ENCODE measurements at regions not wholly inside any gene's neighbourhood (a gene's known extent, or its start where the extent isn't known, plus 50 kb on each side); places are given as distances from the start of the nearest gene placed in this dataset.

DNA sequence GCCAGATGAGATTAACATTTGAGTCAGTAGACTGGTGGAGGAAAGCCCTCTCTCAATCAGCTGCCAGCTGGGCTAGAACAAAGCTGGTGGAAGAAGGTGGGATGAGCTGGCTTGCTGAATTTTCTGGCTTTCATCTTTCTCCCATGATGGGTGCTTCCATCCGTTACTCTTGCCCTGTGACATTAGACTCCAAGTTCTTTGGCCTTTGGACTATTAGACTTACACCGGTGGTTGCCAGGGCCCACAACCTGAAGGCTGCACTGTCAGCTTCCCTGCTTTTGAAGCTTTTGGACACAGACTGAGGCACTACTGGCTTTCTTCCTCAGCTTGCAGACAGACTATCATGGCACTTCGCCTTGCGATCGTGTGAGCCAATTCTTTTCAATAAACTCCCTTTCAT is 642.7 kb downstream of the TAF11L14 start:
- no peak overlapping the region for H3K9ac ChIP-seq (ENCODE audit: extremely low read depth, insufficient read length, low read length)
- WGBS (ENCODE audit: extremely low coverage, insufficient read length, low lambda C conversion rate), result no CpG with 5 or more reads among the region's 5 CpGs
- H3K9me3 Mint-ChIP-seq, result peaks cover 0 to 3% of the 10 kb centered on the region in 2 experiments; a peak in 2 of 5 replicates
- no peak overlapping the region for H3K4ac ChIP-seq (ENCODE audit: low read depth, low read length)
- TF ChIP-seq, protein P1, sequence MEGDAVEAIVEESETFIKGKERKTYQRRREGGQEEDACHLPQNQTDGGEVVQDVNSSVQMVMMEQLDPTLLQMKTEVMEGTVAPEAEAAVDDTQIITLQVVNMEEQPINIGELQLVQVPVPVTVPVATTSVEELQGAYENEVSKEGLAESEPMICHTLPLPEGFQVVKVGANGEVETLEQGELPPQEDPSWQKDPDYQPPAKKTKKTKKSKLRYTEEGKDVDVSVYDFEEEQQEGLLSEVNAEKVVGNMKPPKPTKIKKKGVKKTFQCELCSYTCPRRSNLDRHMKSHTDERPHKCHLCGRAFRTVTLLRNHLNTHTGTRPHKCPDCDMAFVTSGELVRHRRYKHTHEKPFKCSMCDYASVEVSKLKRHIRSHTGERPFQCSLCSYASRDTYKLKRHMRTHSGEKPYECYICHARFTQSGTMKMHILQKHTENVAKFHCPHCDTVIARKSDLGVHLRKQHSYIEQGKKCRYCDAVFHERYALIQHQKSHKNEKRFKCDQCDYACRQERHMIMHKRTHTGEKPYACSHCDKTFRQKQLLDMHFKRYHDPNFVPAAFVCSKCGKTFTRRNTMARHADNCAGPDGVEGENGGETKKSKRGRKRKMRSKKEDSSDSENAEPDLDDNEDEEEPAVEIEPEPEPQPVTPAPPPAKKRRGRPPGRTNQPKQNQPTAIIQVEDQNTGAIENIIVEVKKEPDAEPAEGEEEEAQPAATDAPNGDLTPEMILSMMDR (conservative IDR thresholded peaks at IDR 0.05), result no peak
- H2BK12ac ChIP-seq (ENCODE audit: insufficient read length, low read depth, low read length), result no peak overlapping the region
- H3K4me2 ChIP-seq (ENCODE audit: insufficient read depth, insufficient read length, low read length), result no peak overlapping the region
- H3K23ac ChIP-seq (ENCODE audit: insufficient read length, low read depth, low read length), result no peak overlapping the region
- H3K4me1 ChIP-seq (ENCODE audit: insufficient read depth, low read length), result no peaks in the 10 kb centered on the region
- no peak overlapping the region for H3K14ac ChIP-seq (ENCODE audit: insufficient read depth, low read length)
- H3K27me3 Mint-ChIP-seq (ENCODE audit: low read depth), result no peaks in the 10 kb centered on the region
- H3K9me3 ChIP-seq (ENCODE audit: control insufficient read depth, low read depth, low read length), result no peaks in the 10 kb centered on the region
- H2AK5ac ChIP-seq (ENCODE audit: insufficient read length, low read length), result no peak overlapping the region
- DNase-seq, result no peak
- H2BK20ac ChIP-seq (ENCODE audit: low read depth, low read length, poor library complexity, severe bottlenecking), result no peak overlapping the region
- H4K20me1 ChIP-seq (ENCODE audit: control insufficient read depth, insufficient read depth, insufficient read length), result no peaks in the 10 kb centered on the region
- H3K4me1 Mint-ChIP-seq, result no peaks in the 10 kb centered on the region
- H4K5ac ChIP-seq (ENCODE audit: insufficient read length, low read depth, low read length), result no peak overlapping the region
- no peak overlapping the region for H3K27ac Mint-ChIP-seq
- no peak overlapping the region for H2BK120ac ChIP-seq (ENCODE audit: low read depth, low read length, poor library complexity, severe bottlenecking)
- no peak overlapping the region for H3K27ac ChIP-seq (ENCODE audit: insufficient read length, low read depth, low read length)
- H2BK5ac ChIP-seq (ENCODE audit: insufficient read length, low read length), result no peak overlapping the region
- H3K18ac ChIP-seq (ENCODE audit: insufficient read length, low read depth, low read length), result no peak overlapping the region
- H3T11ph ChIP-seq (ENCODE audit: low read length), result no peak overlapping the region
- no peaks in the 10 kb centered on the region for H3K23me2 ChIP-seq (ENCODE audit: insufficient read length, low read depth, low read length, poor library complexity, severe bottlenecking)
- H3K4me3 Mint-ChIP-seq, result no peak overlapping the region
- no peak overlapping the region for H4K91ac ChIP-seq (ENCODE audit: insufficient read length, low read depth, low read length)
- no peak overlapping the region for H2AFZ ChIP-seq (ENCODE audit: low read length)
- no peaks in the 10 kb centered on the region for H3K79me1 ChIP-seq (ENCODE audit: insufficient read depth, low read depth, low read length, poor library complexity, severe bottlenecking)
- H3K27me3 ChIP-seq (ENCODE audit: insufficient read depth, low read length), result no peaks in the 10 kb centered on the region
- no peak overlapping the region for H4K8ac ChIP-seq (replicated peaks; ENCODE audit: insufficient read length, low read depth, low read length)
- no peak overlapping the region for H3K56ac ChIP-seq (ENCODE audit: insufficient read length, low read depth, low read length)
- H2BK15ac ChIP-seq (ENCODE audit: low read depth, low read length), result no peak overlapping the region
- H3K36me3 Mint-ChIP-seq (ENCODE audit: insufficient read depth in 1 of 3, low read depth in 3 of 3), result no peaks in the 10 kb centered on the region
- no peaks in the 10 kb centered on the region for H3K79me2 ChIP-seq (ENCODE audit: insufficient read depth, low read length)

Measured in H9 (cell line).